A549 (cell line): ENCODE measurements at regions not wholly inside any gene's neighbourhood (a gene's known extent, or its start where the extent isn't known, plus 50 kb on each side); places are given as distances from the start of the nearest gene placed in this dataset.

Experiments used
- POLR2A ChIP-seq: IDR thresholded peaks from 2 replicates; pipeline ENCODE4 v1.6.1; 2012; ENCODE audit warnings: mild to moderate bottlenecking, low read length
- TF ChIP-seq, protein P1 (sequence below): fragments of >200 bp; sonication (Bioruptor Twin); formaldehyde crosslinking; IDR thresholded peaks from 3 replicates; pipeline ENCODE4 v1.5.1; 2016
- TF ChIP-seq, protein P2 (sequence below): fragments of >200 bp; sonication (Bioruptor Twin); formaldehyde crosslinking; IDR thresholded peaks from 2 replicates; pipeline ENCODE4 v1.6.1; 2016

DNA sequence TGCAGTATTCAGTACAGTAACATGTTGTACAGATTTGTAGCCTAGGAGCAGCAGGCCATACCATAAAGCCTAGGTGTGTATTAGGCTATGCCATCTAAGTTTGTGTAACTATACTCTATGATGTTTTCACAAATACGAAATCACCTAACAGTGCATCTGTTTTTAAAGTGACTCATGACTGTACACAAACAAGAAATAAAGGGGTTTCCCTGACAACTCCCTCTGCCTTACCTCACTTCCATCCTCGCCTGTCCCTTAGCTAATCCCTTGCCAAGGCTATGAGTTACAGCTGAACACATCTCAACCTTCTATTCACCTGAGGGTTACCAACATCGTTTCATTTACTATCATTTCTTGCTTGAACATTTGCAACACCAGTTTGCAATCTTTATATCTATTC, 78.6 kb upstream of the RPRM start:
- TF ChIP-seq, protein P1, sequence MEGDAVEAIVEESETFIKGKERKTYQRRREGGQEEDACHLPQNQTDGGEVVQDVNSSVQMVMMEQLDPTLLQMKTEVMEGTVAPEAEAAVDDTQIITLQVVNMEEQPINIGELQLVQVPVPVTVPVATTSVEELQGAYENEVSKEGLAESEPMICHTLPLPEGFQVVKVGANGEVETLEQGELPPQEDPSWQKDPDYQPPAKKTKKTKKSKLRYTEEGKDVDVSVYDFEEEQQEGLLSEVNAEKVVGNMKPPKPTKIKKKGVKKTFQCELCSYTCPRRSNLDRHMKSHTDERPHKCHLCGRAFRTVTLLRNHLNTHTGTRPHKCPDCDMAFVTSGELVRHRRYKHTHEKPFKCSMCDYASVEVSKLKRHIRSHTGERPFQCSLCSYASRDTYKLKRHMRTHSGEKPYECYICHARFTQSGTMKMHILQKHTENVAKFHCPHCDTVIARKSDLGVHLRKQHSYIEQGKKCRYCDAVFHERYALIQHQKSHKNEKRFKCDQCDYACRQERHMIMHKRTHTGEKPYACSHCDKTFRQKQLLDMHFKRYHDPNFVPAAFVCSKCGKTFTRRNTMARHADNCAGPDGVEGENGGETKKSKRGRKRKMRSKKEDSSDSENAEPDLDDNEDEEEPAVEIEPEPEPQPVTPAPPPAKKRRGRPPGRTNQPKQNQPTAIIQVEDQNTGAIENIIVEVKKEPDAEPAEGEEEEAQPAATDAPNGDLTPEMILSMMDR = no peak
- no peak for TF ChIP-seq POLR2A
- TF ChIP-seq, protein P2, sequence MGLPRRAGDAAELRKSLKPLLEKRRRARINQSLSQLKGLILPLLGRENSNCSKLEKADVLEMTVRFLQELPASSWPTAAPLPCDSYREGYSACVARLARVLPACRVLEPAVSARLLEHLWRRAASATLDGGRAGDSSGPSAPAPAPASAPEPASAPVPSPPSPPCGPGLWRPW = no peak
